ENCODE measurements at regions not wholly inside any gene's neighbourhood (a gene's known extent, or its start where the extent isn't known, plus 50 kb on each side); places are given as distances from the start of the nearest gene placed in this dataset. TPM values are rescaled to one million over a fixed set of nuclear protein-coding genes. Genes with fewer than 3 reads are reported as not detected.

GRCh38 chr5:73994963-73995362 is 369.0 kb downstream of the ARHGEF28 start:
- no peak overlapping the region for H3K27ac ChIP-seq (ENCODE audit: low read depth)
- no peaks in the 10 kb centered on the region for H3K36me3 ChIP-seq (ENCODE audit: insufficient read depth)
- H3K4me1 ChIP-seq (ENCODE audit: insufficient read depth) = no peaks in the 10 kb centered on the region
- H3K4me3 ChIP-seq (ENCODE audit: low read depth, low read length) = no peak overlapping the region
- no peak for DNase-seq (ENCODE audit: extremely low spot score)
- 95% methylated on average over 2 of the region's 2 CpGs for whole genome bisulfite sequencing

Small RNA genes in the stretch of these regions (small RNA-seq; reads per million reads assigned to genes)
- not detected for gene RN7SL814P
